WTC11 (cell line): ENCODE measurements at regions not wholly inside any gene's neighbourhood (a gene's known extent, or its start where the extent isn't known, plus 50 kb on each side); places are given as distances from the start of the nearest gene placed in this dataset.

ENCODE experiments used
- ATAC-seq: fragments of 200-7000 bp; cut with Tn5 transposase; 2 replicates; pipeline ENCODE4 v1.10.0; 2021; ENCODE audit warnings: mild to moderate bottlenecking, moderate library complexity
- CTCF ChIA-PET: fragments of 300-600 bp; sonication (Branson Sonifier 250); formaldehyde crosslinking; loops from one replicate; lab custom pipeline; 2021; ENCODE audit warnings: antibody characterized with exemption; lab: Charles Lee
- POLR2A ChIA-PET: fragments of 350-600 bp; sonication (Branson Sonifier 250); formaldehyde crosslinking; loops from one replicate; lab custom pipeline; 2021; ENCODE audit warnings: antibody characterized with exemption; lab: Charles Lee
- DNase-seq: peaks from one replicate; pipeline ENCODE4 v3.0.0; 2021; ENCODE audit warnings: low spot score
- H3K27ac Mint-ChIP-seq: 2 replicates; pipeline ENCODE4 v1.8.0; 2021; ENCODE audit warnings: mixed read lengths
- H3K27me3 Mint-ChIP-seq: 2 replicates; pipeline ENCODE4 v1.8.0; 2021; ENCODE audit warnings: low read depth, mild to moderate bottlenecking, moderate library complexity, mixed read lengths
- H3K36me3 Mint-ChIP-seq: 2 replicates; pipeline ENCODE4 v1.8.0; 2021; ENCODE audit warnings: mixed read lengths
- H3K4me1 Mint-ChIP-seq: 2 replicates; pipeline ENCODE4 v1.8.0; 2022; ENCODE audit warnings: mixed read lengths
- H3K4me3 Mint-ChIP-seq: 2 replicates; pipeline ENCODE4 v1.8.0; 2021; ENCODE audit warnings: mild to moderate bottlenecking, moderate library complexity, mixed read lengths
- H3K9me3 Mint-ChIP-seq: 2 replicates; pipeline ENCODE4 v1.8.0; 2021; ENCODE audit warnings: mixed read lengths
- ATF2 ChIP-seq: sonication (generic); formaldehyde crosslinking; IDR thresholded peaks from 2 replicates; pipeline ENCODE4 v1.8.1; 2022; ENCODE audit warnings: low read depth, missing genetic modification reagents, borderline replicate concordance
- ATF6 ChIP-seq: sonication (generic); formaldehyde crosslinking; IDR thresholded peaks from 2 replicates; pipeline ENCODE4 v1.8.1; 2023; ENCODE audit warnings: mild to moderate bottlenecking, missing genetic modification reagents
- CBFB ChIP-seq: sonication (generic); formaldehyde crosslinking; IDR thresholded peaks from 2 replicates; pipeline ENCODE4 v1.8.1; 2022; ENCODE audit warnings: mild to moderate bottlenecking, low read depth, missing genetic modification reagents
- FOXJ3 ChIP-seq: sonication (generic); formaldehyde crosslinking; IDR thresholded peaks from 2 replicates; pipeline ENCODE4 v1.9.0; 2021; ENCODE audit warnings: missing genetic modification reagents, mild to moderate bottlenecking, borderline replicate concordance
- FOXP4 ChIP-seq: sonication (generic); formaldehyde crosslinking; IDR thresholded peaks from 2 replicates; pipeline ENCODE4 v1.8.0; 2022; ENCODE audit warnings: mild to moderate bottlenecking, missing genetic modification reagents
- GABPB1 ChIP-seq: sonication (generic); formaldehyde crosslinking; IDR thresholded peaks from 2 replicates; pipeline ENCODE4 v1.8.1; 2023; ENCODE audit warnings: mild to moderate bottlenecking, missing genetic modification reagents
- GRHL2 ChIP-seq: fragments of 250-450 bp; sonication (Bioruptor Pico); IDR thresholded peaks from 2 replicates; pipeline ENCODE4 v1.8.0; 2022; ENCODE audit warnings: mild to moderate bottlenecking, moderate library complexity; ENCODE audit not compliant: insufficient replicate concordance, severe bottlenecking
- HMGXB4 ChIP-seq: sonication (generic); formaldehyde crosslinking; IDR thresholded peaks from 2 replicates; pipeline ENCODE4 v1.8.1; 2023; ENCODE audit warnings: mild to moderate bottlenecking, moderate library complexity, missing genetic modification reagents
- IRF1 ChIP-seq: sonication (generic); formaldehyde crosslinking; IDR thresholded peaks from 2 replicates; pipeline ENCODE4 v1.8.0; 2023; ENCODE audit warnings: missing genetic modification reagents
- IRF2 ChIP-seq: sonication (generic); formaldehyde crosslinking; IDR thresholded peaks from 2 replicates; pipeline ENCODE4 v1.8.0; 2022; ENCODE audit warnings: low read depth, missing genetic modification reagents, borderline replicate concordance
- KAT7 ChIP-seq: sonication (generic); formaldehyde crosslinking; IDR thresholded peaks from 2 replicates; pipeline ENCODE4 v1.8.1; 2023; ENCODE audit warnings: missing genetic modification reagents, mild to moderate bottlenecking, borderline replicate concordance
- NFATC4 ChIP-seq: fragments of 250-450 bp; sonication (Bioruptor Pico); IDR thresholded peaks from 2 replicates; pipeline ENCODE4 v1.9.0; 2021; ENCODE audit warnings: mild to moderate bottlenecking
- NFE2L1 ChIP-seq: sonication (generic); formaldehyde crosslinking; IDR thresholded peaks from 2 replicates; pipeline ENCODE4 v1.8.1; 2023; ENCODE audit warnings: missing genetic modification reagents
- SMAD3 ChIP-seq: sonication (generic); formaldehyde crosslinking; IDR thresholded peaks from 2 replicates; pipeline ENCODE4 v1.8.0; 2022; ENCODE audit warnings: missing genetic modification reagents, mild to moderate bottlenecking, borderline replicate concordance
- SOX15 ChIP-seq: fragments of 250-450 bp; sonication (Bioruptor Pico); IDR thresholded peaks from 2 replicates; pipeline ENCODE4 v1.9.0; 2021; ENCODE audit warnings: mild to moderate bottlenecking
- SP1 ChIP-seq: sonication (generic); formaldehyde crosslinking; conservative IDR thresholded peaks from 2 replicates; pipeline ENCODE4 v1.8.1; 2022; ENCODE audit warnings: missing genetic modification reagents
- STAT6 ChIP-seq: sonication (generic); formaldehyde crosslinking; conservative IDR thresholded peaks from 2 replicates; pipeline ENCODE4 v1.8.1; 2023; ENCODE audit warnings: mild to moderate bottlenecking, low read depth, missing genetic modification reagents, moderate library complexity
- ZMAT4 ChIP-seq: fragments of 250-450 bp; sonication (Bioruptor Pico); IDR thresholded peaks from 2 replicates; pipeline ENCODE4 v1.9.0; 2021; ENCODE audit warnings: mild to moderate bottlenecking
- ZNF263 ChIP-seq: sonication (generic); formaldehyde crosslinking; IDR thresholded peaks from 2 replicates; pipeline ENCODE4 v1.8.1; 2022; ENCODE audit warnings: low read depth, mild to moderate bottlenecking, moderate library complexity, missing genetic modification reagents
- ZNF512 ChIP-seq: sonication (generic); formaldehyde crosslinking; IDR thresholded peaks from 2 replicates; pipeline ENCODE4 v1.8.1; 2022; ENCODE audit warnings: missing genetic modification reagents, borderline replicate concordance

- DNase-seq: no peak
- peaks cover 21% of the 10 kb centered on the region for H3K9me3 Mint-ChIP-seq
- H3K36me3 Mint-ChIP-seq: peaks cover 10% of the 10 kb centered on the region
- ChIA-PET CTCF (no interaction called here), POLR2A (no interaction called here)
- H3K27ac Mint-ChIP-seq: no peak overlapping the region
- H3K27me3 Mint-ChIP-seq: peaks cover 36% of the 10 kb centered on the region
- H3K4me1 Mint-ChIP-seq: no peaks in the 10 kb centered on the region
- H3K4me3 Mint-ChIP-seq: no peak overlapping the region
- TF ChIP-seq SMAD3 (CRISPR knock-in tag) (no peak), SP1 (no peak), HMGXB4 (CRISPR knock-in tag) (no peak), GABPB1 (CRISPR knock-in tag) (no peak), CBFB (no peak), ATF2 (CRISPR knock-in tag) (no peak), FOXP4 (no peak), STAT6 (no peak), IRF2 (no peak), ATF6 (CRISPR knock-in tag) (no peak), FOXJ3 (CRISPR knock-in tag) (no peak), NFE2L1 (no peak), ZNF263 (CRISPR knock-in tag) (no peak), GRHL2 (CRISPR knock-in tag) (no peak), ZMAT4 (CRISPR knock-in tag) (no peak), ZNF512 (CRISPR knock-in tag) (no peak), IRF1 (CRISPR knock-in tag) (no peak), NFATC4 (no peak), SOX15 (no peak), KAT7 (CRISPR knock-in tag) (no peak)
- TF ChIP-seq, all 79 proteins: peak for 0
- ATAC-seq: no peak
Observed at GRCh38 chr2:242019344-242019743, 149.8 kb downstream of the RTP5 start.
